ENCODE measurements at regions not wholly inside any gene's neighbourhood (a gene's known extent, or its start where the extent isn't known, plus 50 kb on each side); places are given as distances from the start of the nearest gene placed in this dataset.
"Not testable (repeated sequence)": the region's sequence is repeated elsewhere in the genome, so short reads cannot be mapped to it uniquely, and the experiment has no call there.

- no peak for DNase-seq (ENCODE audit: low read depth)
Observed at GRCh38 chr3:63719796-63720445, 67.4 kb downstream of the SNTN start.

- DNase-seq (ENCODE audit: low read depth), result not testable (repeated sequence)
Observed at GRCh38 chr3:63720951-63721350, 68.5 kb downstream of the SNTN start.

GRCh38 chr3:63724987-63725386 lies 72.5 kb downstream of the SNTN start:
- peak; percentile 93 for DNase-seq (ENCODE audit: low read depth)

- no peak for DNase-seq (ENCODE audit: low read depth)
Observed at GRCh38 chr3:63726656-63727055, 74.2 kb downstream of the SNTN start.

- DNase-seq (ENCODE audit: low read depth), result no peak
Observed at GRCh38 chr3:63727233-63727632, 74.8 kb downstream of the SNTN start.

GRCh38 chr3:63731866-63732265 lies 79.4 kb downstream of the SNTN start:
- no peak for DNase-seq (ENCODE audit: low read depth)

- DNase-seq (ENCODE audit: low read depth), result not testable (repeated sequence)
Observed at GRCh38 chr3:63733278-63733677, 80.8 kb downstream of the SNTN start.

- not testable (repeated sequence) for DNase-seq (ENCODE audit: low read depth)
Observed at GRCh38 chr3:63734632-63735031, 82.2 kb downstream of the SNTN start.

GRCh38 chr3:63736757-63737156 lies 82.3 kb upstream of the C3orf49 start:
- DNase-seq (ENCODE audit: low read depth), result not testable (repeated sequence)

- DNase-seq (ENCODE audit: low read depth), result not testable (repeated sequence)
Observed at GRCh38 chr3:63738577-63738976, 80.5 kb upstream of the C3orf49 start.

GRCh38 chr3:63739474-63739873 lies 79.6 kb upstream of the C3orf49 start:
- no peak for DNase-seq (ENCODE audit: low read depth)

- DNase-seq (ENCODE audit: low read depth), result no peak
Observed at GRCh38 chr3:63740116-63740515, 79.0 kb upstream of the C3orf49 start.

GRCh38 chr3:63744693-63745092 lies 74.4 kb upstream of the C3orf49 start:
- not testable (repeated sequence) for DNase-seq (ENCODE audit: low read depth)

GRCh38 chr3:63745757-63746156 lies 73.3 kb upstream of the C3orf49 start:
- no peak for DNase-seq (ENCODE audit: low read depth)

- DNase-seq (ENCODE audit: low read depth), result no peak
Observed at GRCh38 chr3:63746211-63746610, 72.9 kb upstream of the C3orf49 start.

- DNase-seq (ENCODE audit: low read depth), result no peak
Observed at GRCh38 chr3:63751459-63751858, 67.6 kb upstream of the C3orf49 start.

- DNase-seq (ENCODE audit: low read depth), result peak; percentile 33
Observed at GRCh38 chr3:63753567-63753966, 65.5 kb upstream of the C3orf49 start.

- no peak for DNase-seq (ENCODE audit: low read depth)
Observed at GRCh38 chr3:63753995-63754394, 65.1 kb upstream of the C3orf49 start.

GRCh38 chr3:63762180-63762579 lies 56.9 kb upstream of the C3orf49 start:
- DNase-seq (ENCODE audit: low read depth), result no peak

- peak; percentile 76 for DNase-seq (ENCODE audit: low read depth)
Observed at GRCh38 chr3:63762934-63763550, 56.1 kb upstream of the C3orf49 start.

GRCh38 chr3:63764511-63764910 lies 54.6 kb upstream of the C3orf49 start:
- DNase-seq (ENCODE audit: low read depth), result no peak

GRCh38 chr3:63766261-63766660 lies 52.8 kb upstream of the C3orf49 start:
- DNase-seq (ENCODE audit: low read depth), result no peak

- no peak for DNase-seq (ENCODE audit: low read depth)
Observed at GRCh38 chr3:63768386-63768785, 50.7 kb upstream of the C3orf49 start.
